ENCODE measurements at regions not wholly inside any gene's neighbourhood (a gene's known extent, or its start where the extent isn't known, plus 50 kb on each side); places are given as distances from the start of the nearest gene placed in this dataset.

DNA sequence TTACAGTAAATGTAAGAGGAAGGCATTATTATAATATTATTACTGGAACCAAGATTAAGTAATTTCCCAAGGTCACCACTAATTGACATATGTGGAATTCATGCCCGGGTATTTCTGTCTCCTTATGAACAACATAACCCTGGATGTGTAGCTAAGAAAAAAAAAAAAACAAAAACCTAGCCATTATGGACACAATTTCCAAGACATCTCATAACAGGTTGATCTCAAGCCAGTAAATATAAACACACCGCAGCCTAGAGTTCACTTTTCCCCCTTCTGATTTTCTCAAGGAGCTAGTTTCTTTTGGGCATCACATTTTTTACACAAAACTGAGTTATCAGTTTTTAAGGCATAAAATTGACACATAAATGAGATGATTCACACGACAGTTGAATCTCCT lies 306.5 kb upstream of the RSPO3 start:
- TF ChIP-seq, protein P1, sequence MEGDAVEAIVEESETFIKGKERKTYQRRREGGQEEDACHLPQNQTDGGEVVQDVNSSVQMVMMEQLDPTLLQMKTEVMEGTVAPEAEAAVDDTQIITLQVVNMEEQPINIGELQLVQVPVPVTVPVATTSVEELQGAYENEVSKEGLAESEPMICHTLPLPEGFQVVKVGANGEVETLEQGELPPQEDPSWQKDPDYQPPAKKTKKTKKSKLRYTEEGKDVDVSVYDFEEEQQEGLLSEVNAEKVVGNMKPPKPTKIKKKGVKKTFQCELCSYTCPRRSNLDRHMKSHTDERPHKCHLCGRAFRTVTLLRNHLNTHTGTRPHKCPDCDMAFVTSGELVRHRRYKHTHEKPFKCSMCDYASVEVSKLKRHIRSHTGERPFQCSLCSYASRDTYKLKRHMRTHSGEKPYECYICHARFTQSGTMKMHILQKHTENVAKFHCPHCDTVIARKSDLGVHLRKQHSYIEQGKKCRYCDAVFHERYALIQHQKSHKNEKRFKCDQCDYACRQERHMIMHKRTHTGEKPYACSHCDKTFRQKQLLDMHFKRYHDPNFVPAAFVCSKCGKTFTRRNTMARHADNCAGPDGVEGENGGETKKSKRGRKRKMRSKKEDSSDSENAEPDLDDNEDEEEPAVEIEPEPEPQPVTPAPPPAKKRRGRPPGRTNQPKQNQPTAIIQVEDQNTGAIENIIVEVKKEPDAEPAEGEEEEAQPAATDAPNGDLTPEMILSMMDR (IDR thresholded peaks at IDR 0.05), result no peak
- TF ChIP-seq POLR2A (IDR thresholded peaks at IDR 0.05), result no peak
